Smooth muscle cell (in vitro differentiated cells): ENCODE measurements at regions not wholly inside any gene's neighbourhood (a gene's known extent, or its start where the extent isn't known, plus 50 kb on each side); places are given as distances from the start of the nearest gene placed in this dataset.

ENCODE experiments used
- DNase-seq: peaks from one replicate; lab custom pipeline; 2025; ENCODE audit not compliant: unreplicated experiment; lab: John Stamatoyannopoulos, UW
- H2AFZ ChIP-seq: fragments of 200-600 bp; sonication (generic); 2 replicates; pipeline ENCODE4 v1.6.0; 2016; ENCODE audit warnings: antibody characterized with exemption, low read depth, mild to moderate bottlenecking
- H3F3A ChIP-seq: fragments of 200-600 bp; sonication (generic); 2 replicates; pipeline ENCODE4 v1.6.0; 2017; ENCODE audit warnings: antibody characterized with exemption, low read depth
- H3K27ac ChIP-seq: fragments of 200-600 bp; sonication (generic); 2 replicates; pipeline ENCODE4 v1.5.1; 2016; ENCODE audit warnings: low read depth, mild to moderate bottlenecking
- H3K27me3 ChIP-seq: fragments of 200-600 bp; sonication (generic); 2 replicates; pipeline ENCODE4 v1.6.1; 2016; ENCODE audit warnings: low read depth, mild to moderate bottlenecking
- H3K36me3 ChIP-seq: fragments of 200-600 bp; sonication (generic); 2 replicates; pipeline ENCODE4 v1.5.1; 2016; ENCODE audit warnings: low read depth
- H3K4me1 ChIP-seq: fragments of 200-600 bp; sonication (generic); 2 replicates; pipeline ENCODE4 v1.5.1; 2016; ENCODE audit warnings: low read depth
- H3K4me2 ChIP-seq: fragments of 200-600 bp; sonication (generic); 2 replicates; pipeline ENCODE4 v1.6.0; 2016; ENCODE audit warnings: mild to moderate bottlenecking
- H3K4me3 ChIP-seq: fragments of 200-600 bp; sonication (generic); 2 replicates; pipeline ENCODE4 v1.5.1; 2016; ENCODE audit warnings: mild to moderate bottlenecking
- H3K79me2 ChIP-seq: fragments of 200-600 bp; sonication (generic); 2 replicates; pipeline ENCODE4 v1.6.0; 2016; ENCODE audit warnings: low read depth, mild to moderate bottlenecking
- H3K9ac ChIP-seq: fragments of 200-600 bp; sonication (generic); 2 replicates; pipeline ENCODE4 v1.6.0; 2016; ENCODE audit warnings: low read depth
- H3K9me3 ChIP-seq: fragments of 200-600 bp; sonication (generic); replicated peaks from 2 replicates; pipeline ENCODE4 v1.5.1; 2016; ENCODE audit warnings: low read depth
- H4K20me1 ChIP-seq: fragments of 200-600 bp; sonication (generic); 2 replicates; pipeline ENCODE4 v1.6.0; 2016; ENCODE audit warnings: low read depth
- WGBS: methylation state at CpG from one replicate; pipeline ENCODE4 v1.1.7; 2016; ENCODE audit warnings: low lambda C conversion rate; 5-methylcytosine and 5-hydroxymethylcytosine counted together
- TF ChIP-seq, protein P1 (sequence below): fragments of 200-600 bp; sonication (generic); IDR thresholded peaks from 2 replicates; pipeline ENCODE4 v1.5.1; 2017; ENCODE audit warnings: borderline replicate concordance, mild to moderate bottlenecking, antibody characterized with exemption; ENCODE audit not compliant: insufficient read depth, poor library complexity, severe bottlenecking

- no peaks in the 10 kb centered on the region for H3K79me2 ChIP-seq
- H2AFZ ChIP-seq: no peak overlapping the region
- 65% methylated on average over 10 of the region's 10 CpGs for WGBS
- no peaks in the 10 kb centered on the region for H4K20me1 ChIP-seq
- H3F3A ChIP-seq: peaks cover under 1% of the 10 kb centered on the region
- no peak for DNase-seq
- H3K4me3 ChIP-seq: no peak overlapping the region
- no peaks in the 10 kb centered on the region for H3K9me3 ChIP-seq
- no peaks in the 10 kb centered on the region for H3K27me3 ChIP-seq
- no peak overlapping the region for H3K27ac ChIP-seq
- H3K36me3 ChIP-seq: no peaks in the 10 kb centered on the region
- H3K4me1 ChIP-seq: peaks cover 1% of the 10 kb centered on the region
- TF ChIP-seq, protein P1, sequence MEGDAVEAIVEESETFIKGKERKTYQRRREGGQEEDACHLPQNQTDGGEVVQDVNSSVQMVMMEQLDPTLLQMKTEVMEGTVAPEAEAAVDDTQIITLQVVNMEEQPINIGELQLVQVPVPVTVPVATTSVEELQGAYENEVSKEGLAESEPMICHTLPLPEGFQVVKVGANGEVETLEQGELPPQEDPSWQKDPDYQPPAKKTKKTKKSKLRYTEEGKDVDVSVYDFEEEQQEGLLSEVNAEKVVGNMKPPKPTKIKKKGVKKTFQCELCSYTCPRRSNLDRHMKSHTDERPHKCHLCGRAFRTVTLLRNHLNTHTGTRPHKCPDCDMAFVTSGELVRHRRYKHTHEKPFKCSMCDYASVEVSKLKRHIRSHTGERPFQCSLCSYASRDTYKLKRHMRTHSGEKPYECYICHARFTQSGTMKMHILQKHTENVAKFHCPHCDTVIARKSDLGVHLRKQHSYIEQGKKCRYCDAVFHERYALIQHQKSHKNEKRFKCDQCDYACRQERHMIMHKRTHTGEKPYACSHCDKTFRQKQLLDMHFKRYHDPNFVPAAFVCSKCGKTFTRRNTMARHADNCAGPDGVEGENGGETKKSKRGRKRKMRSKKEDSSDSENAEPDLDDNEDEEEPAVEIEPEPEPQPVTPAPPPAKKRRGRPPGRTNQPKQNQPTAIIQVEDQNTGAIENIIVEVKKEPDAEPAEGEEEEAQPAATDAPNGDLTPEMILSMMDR: no peak
- no peak overlapping the region for H3K4me2 ChIP-seq
- H3K9ac ChIP-seq: no peak overlapping the region
These were observed 286.5 kb downstream of the FOXO1 start for GRCh38 chr13:40379794-40380578.

- TF ChIP-seq, protein P1: no peak
- Histone ChIP-seq H3F3A (peaks cover 4% of the 10 kb centered on the region), H3K9ac (no peak overlapping the region), H2AFZ (no peak overlapping the region), H3K9me3 (no peaks in the 10 kb centered on the region), H3K27ac (no peak overlapping the region), H4K20me1 (no peaks in the 10 kb centered on the region), H3K27me3 (no peaks in the 10 kb centered on the region), H3K4me1 (peaks cover 9% of the 10 kb centered on the region), H3K79me2 (no peaks in the 10 kb centered on the region), H3K4me3 (no peak overlapping the region), H3K4me2 (no peak overlapping the region), H3K36me3 (no peaks in the 10 kb centered on the region)
- 96% methylated on average over 27 of the region's 27 CpGs for WGBS
- DNase-seq: no peak
These were observed 284.3 kb downstream of the FOXO1 start for GRCh38 chr13:40381935-40382764.

- Histone ChIP-seq H3K4me1 (peaks cover 9% of the 10 kb centered on the region), H3F3A (peaks cover 4% of the 10 kb centered on the region), H3K9me3 (no peaks in the 10 kb centered on the region), H3K79me2 (no peaks in the 10 kb centered on the region), H3K4me3 (no peak overlapping the region), H3K36me3 (no peaks in the 10 kb centered on the region), H3K4me2 (no peak overlapping the region), H4K20me1 (no peaks in the 10 kb centered on the region), H3K27me3 (no peaks in the 10 kb centered on the region), H2AFZ (no peak overlapping the region), H3K27ac (no peak overlapping the region), H3K9ac (no peak overlapping the region)
- 74% methylated on average over 7 of the region's 7 CpGs for WGBS
- TF ChIP-seq, protein P1: no peak
- no peak for DNase-seq
These were observed 283.3 kb downstream of the FOXO1 start for GRCh38 chr13:40383132-40383531.
